IPS-15b (cell line): ENCODE measurements at regions not wholly inside any gene's neighbourhood (a gene's known extent, or its start where the extent isn't known, plus 50 kb on each side); places are given as distances from the start of the nearest gene placed in this dataset.

ENCODE experiments used
- H3K27me3 ChIP-seq: one replicate; pipeline ENCODE4 v1.6.1; 2013; ENCODE audit warnings: low read length; ENCODE audit not compliant: control insufficient read depth, insufficient read depth
- H3K36me3 ChIP-seq: one replicate; pipeline ENCODE4 v1.6.1; 2013; ENCODE audit warnings: low read length; ENCODE audit not compliant: control insufficient read depth, insufficient read depth
- H3K4me1 ChIP-seq: one replicate; pipeline ENCODE4 v1.6.1; 2013; ENCODE audit warnings: mild to moderate bottlenecking, low read length; ENCODE audit not compliant: control insufficient read depth, insufficient read depth
- H3K4me3 ChIP-seq: one replicate; pipeline ENCODE4 v1.5.1; 2013; ENCODE audit warnings: low read depth, low read length
- H3K9ac ChIP-seq: one replicate; pipeline ENCODE4 v1.6.1; 2013; ENCODE audit warnings: low read depth, mild to moderate bottlenecking, low read length
- H3K9me3 ChIP-seq: one replicate; pipeline ENCODE4 v1.6.1; 2013; ENCODE audit warnings: mild to moderate bottlenecking, low read length; ENCODE audit not compliant: control insufficient read depth, insufficient read depth

- H3K36me3 ChIP-seq, result no peaks in the 10 kb centered on the region
- H3K4me1 ChIP-seq, result no peaks in the 10 kb centered on the region
- no peaks in the 10 kb centered on the region for H3K9me3 ChIP-seq
- H3K4me3 ChIP-seq, result no peak overlapping the region
- no peaks in the 10 kb centered on the region for H3K27me3 ChIP-seq
- H3K9ac ChIP-seq, result no peak overlapping the region
These were observed 77.0 kb downstream of the RPL27A start for GRCh38 chr11:8759634-8760033.

- no peaks in the 10 kb centered on the region for H3K9me3 ChIP-seq
- no peaks in the 10 kb centered on the region for H3K36me3 ChIP-seq
- no peak overlapping the region for H3K4me3 ChIP-seq
- no peaks in the 10 kb centered on the region for H3K27me3 ChIP-seq
- H3K9ac ChIP-seq, result no peak overlapping the region
- no peaks in the 10 kb centered on the region for H3K4me1 ChIP-seq
These were observed 78.3 kb downstream of the RPL27A start for GRCh38 chr11:8760896-8761295.

- H3K4me1 ChIP-seq, result peaks cover 11% of the 10 kb centered on the region
- H3K9ac ChIP-seq, result no peak overlapping the region
These were observed 80.6 kb downstream of the RPL27A start for GRCh38 chr11:8763070-8763685.

GRCh38 chr11:8765294-8765693, 82.7 kb downstream of the RPL27A start:
- Histone ChIP-seq H3K36me3 (no peaks in the 10 kb centered on the region), H3K9ac (no peak overlapping the region), H3K9me3 (no peaks in the 10 kb centered on the region), H3K27me3 (no peaks in the 10 kb centered on the region), H3K4me3 (no peak overlapping the region), H3K4me1 (peaks cover 11% of the 10 kb centered on the region)

More at GRCh38 chr11:8763070-8763685, 80.6 kb downstream of the RPL27A start:
- H3K9me3 ChIP-seq, result no peaks in the 10 kb centered on the region
- H3K4me3 ChIP-seq, result no peak overlapping the region
- no peaks in the 10 kb centered on the region for H3K36me3 ChIP-seq
- no peaks in the 10 kb centered on the region for H3K27me3 ChIP-seq

- Histone ChIP-seq H3K27me3 (no peaks in the 10 kb centered on the region), H3K9ac (no peak overlapping the region), H3K4me1 (peaks cover 11% of the 10 kb centered on the region), H3K4me3 (no peak overlapping the region), H3K9me3 (no peaks in the 10 kb centered on the region), H3K36me3 (no peaks in the 10 kb centered on the region)
These were observed 83.7 kb downstream of the RPL27A start for GRCh38 chr11:8766043-8766987.

GRCh38 chr11:8766988-8767374, 84.4 kb downstream of the RPL27A start:
- Histone ChIP-seq H3K27me3 (no peaks in the 10 kb centered on the region), H3K36me3 (no peaks in the 10 kb centered on the region), H3K4me1 (peaks cover 11% of the 10 kb centered on the region), H3K9me3 (no peaks in the 10 kb centered on the region), H3K4me3 (no peak overlapping the region), H3K9ac (no peak overlapping the region)

GRCh38 chr11:8767466-8768142, 85.0 kb downstream of the RPL27A start:
- Histone ChIP-seq H3K4me3 (no peak overlapping the region), H3K4me1 (peaks cover 11% of the 10 kb centered on the region), H3K27me3 (no peaks in the 10 kb centered on the region)

GRCh38 chr11:8768625-8769333, 86.2 kb downstream of the RPL27A start:
- peaks cover 11% of the 10 kb centered on the region for H3K4me1 ChIP-seq
- H3K9ac ChIP-seq, result no peak overlapping the region
- no peaks in the 10 kb centered on the region for H3K9me3 ChIP-seq
- no peak overlapping the region for H3K4me3 ChIP-seq
- no peaks in the 10 kb centered on the region for H3K27me3 ChIP-seq
- no peaks in the 10 kb centered on the region for H3K36me3 ChIP-seq

More at GRCh38 chr11:8767466-8768142, 85.0 kb downstream of the RPL27A start:
- Histone ChIP-seq H3K36me3 (no peaks in the 10 kb centered on the region), H3K9me3 (no peaks in the 10 kb centered on the region), H3K9ac (no peak overlapping the region)

- H3K4me3 ChIP-seq, result no peak overlapping the region
- H3K9ac ChIP-seq, result no peak overlapping the region
- no peaks in the 10 kb centered on the region for H3K4me1 ChIP-seq
- no peaks in the 10 kb centered on the region for H3K36me3 ChIP-seq
- H3K9me3 ChIP-seq, result no peaks in the 10 kb centered on the region
- H3K27me3 ChIP-seq, result no peaks in the 10 kb centered on the region
These were observed 90.3 kb downstream of the RPL27A start for GRCh38 chr11:8772571-8773519.

GRCh38 chr11:8773916-8774539, 91.4 kb downstream of the RPL27A start:
- Histone ChIP-seq H3K9me3 (no peaks in the 10 kb centered on the region), H3K9ac (no peak overlapping the region), H3K4me1 (no peaks in the 10 kb centered on the region), H3K36me3 (no peaks in the 10 kb centered on the region), H3K4me3 (no peak overlapping the region), H3K27me3 (no peaks in the 10 kb centered on the region)
